Omental fat pad (tissue), 3 donors: ENCODE measurements at regions not wholly inside any gene's neighbourhood (a gene's known extent, or its start where the extent isn't known, plus 50 kb on each side); places are given as distances from the start of the nearest gene placed in this dataset.
"Not testable (repeated sequence)": the region's sequence is repeated elsewhere in the genome, so short reads cannot be mapped to it uniquely, and the experiment has no call there.

Source experiments
- ATAC-seq: fragments of 150-250 bp; one replicate; pipeline ENCODE4 v1.9.1; 2016; ENCODE audit warnings: mild to moderate bottlenecking, moderate library complexity; ENCODE audit not compliant: low FRiP score
- DNase-seq: peaks from one replicate; pipeline ENCODE4 v3.0.0-alpha.2; 2019; ENCODE audit warnings: low spot score
- CTCF ChIP-seq, 3 donors: fragments of 450-650 bp; IDR thresholded peaks; one replicate each; pipeline ENCODE4 v1.5.1; 2016 to 2017; ENCODE audit warnings: antibody characterized with exemption in 3 of 3, mild to moderate bottlenecking in 3 of 3, moderate library complexity in 2 of 3

- ATAC-seq: no peak
- DNase-seq: no peak
- TF ChIP-seq CTCF (IDR thresholded peaks at IDR 0.05): no peak
Measured at GRCh38 chr10:108962172-108962571, 961.1 kb downstream of the XPNPEP1 start.

- DNase-seq (no peak), ATAC-seq (peak; percentile 66)
- TF ChIP-seq CTCF (IDR thresholded peaks at IDR 0.05): no peak
Measured at GRCh38 chr10:108957681-108958080, 965.6 kb downstream of the XPNPEP1 start.

DNA sequence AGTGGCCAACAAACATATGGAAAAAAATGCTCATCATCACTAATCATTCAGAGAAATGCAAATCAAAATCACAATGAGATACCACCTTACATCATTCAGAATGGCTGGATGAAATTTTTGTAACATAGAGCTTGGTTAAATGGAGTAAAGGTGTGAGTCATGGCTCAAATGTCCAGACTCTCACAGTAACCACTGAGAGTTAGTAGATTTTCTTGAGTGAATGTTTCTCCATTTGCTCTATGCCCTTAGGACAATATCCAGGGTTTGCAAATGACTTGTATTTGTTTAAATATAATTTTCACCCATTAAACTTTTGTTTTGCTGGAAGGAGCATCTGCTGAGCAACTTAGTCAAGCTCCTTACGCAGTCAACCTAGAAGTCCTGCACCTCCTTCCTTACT lies 967.2 kb downstream of the XPNPEP1 start:
- TF ChIP-seq CTCF (IDR thresholded peaks at IDR 0.05): no peak
- DNase-seq (no peak), ATAC-seq (no peak)

- DNase-seq, ATAC-seq: not testable (repeated sequence)
Measured at GRCh38 chr10:108920029-108920428, 1003.3 kb downstream of the XPNPEP1 start.

DNA sequence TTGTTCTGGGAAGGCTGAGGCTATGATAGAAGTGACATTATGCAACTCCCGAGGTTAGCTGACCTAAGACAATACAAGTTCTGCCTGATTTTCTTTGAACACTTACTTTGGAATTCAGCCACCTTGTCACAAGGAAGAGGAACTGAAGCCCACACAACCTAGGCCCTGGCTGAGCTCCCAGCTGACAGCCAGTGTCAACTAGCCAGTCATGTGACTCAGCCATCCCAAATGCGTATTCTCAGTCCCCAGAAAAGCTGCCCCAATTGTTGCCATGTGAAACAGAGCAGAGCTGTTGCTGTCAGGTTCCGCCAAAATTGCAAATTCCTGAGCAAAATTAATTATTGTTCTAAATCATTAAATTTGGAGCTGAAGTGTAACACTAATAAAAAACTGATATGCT lies 1010.0 kb downstream of the XPNPEP1 start:
- DNase-seq (no peak), ATAC-seq (no peak)

DNA sequence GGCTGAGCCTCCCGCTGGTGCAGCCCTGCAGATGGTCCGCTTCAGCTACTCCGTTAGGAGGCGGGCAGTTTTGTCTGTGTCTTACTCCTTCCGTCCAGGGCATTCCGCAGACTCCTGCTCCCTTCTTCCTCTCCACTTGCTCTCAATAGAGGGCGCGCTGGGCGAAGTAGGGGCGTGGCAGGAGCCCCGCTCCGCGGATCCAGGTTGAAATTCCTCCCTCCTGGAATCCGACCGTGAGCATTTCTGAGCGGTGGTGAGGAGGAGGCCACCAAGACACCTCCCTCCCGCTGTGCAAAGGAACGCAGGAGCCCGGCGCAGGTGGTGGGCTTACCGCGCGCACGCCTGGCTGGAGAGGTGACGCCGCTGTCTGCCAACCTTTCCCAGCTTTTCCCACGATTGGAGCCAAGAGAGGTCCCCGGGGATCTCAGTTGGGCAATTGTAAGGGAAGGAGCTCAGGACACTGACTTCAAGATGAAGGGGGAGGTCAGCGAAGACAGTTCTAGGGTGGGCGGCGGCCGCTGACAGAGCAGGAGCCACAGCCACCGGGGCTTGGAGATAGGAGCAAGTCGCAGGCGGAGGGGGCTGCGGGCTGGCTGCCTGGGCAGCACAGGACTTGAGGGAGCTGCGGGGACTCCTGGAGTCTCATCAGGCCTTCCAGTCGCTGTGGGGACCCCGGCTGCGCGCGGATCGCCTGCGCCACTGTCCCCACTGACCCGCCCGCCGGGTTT lies 1011.3 kb downstream of the XPNPEP1 start:
- no peak for DNase-seq
- ATAC-seq: peak; percentile 94
- TF ChIP-seq CTCF (IDR thresholded peaks at IDR 0.05): no peak

More for the DNA sequence above, 1010.0 kb downstream of the XPNPEP1 start:
- no peak for TF ChIP-seq CTCF (IDR thresholded peaks at IDR 0.05)

- TF ChIP-seq CTCF (IDR thresholded peaks at IDR 0.05): no peak
- ATAC-seq (no peak), DNase-seq (no peak)
Measured at GRCh38 chr10:108908096-108908495, 1015.2 kb downstream of the XPNPEP1 start.
